ENCODE measurements at regions not wholly inside any gene's neighbourhood (a gene's known extent, or its start where the extent isn't known, plus 50 kb on each side); places are given as distances from the start of the nearest gene placed in this dataset.

GRCh38 chr3:5055357-5056110, 66.6 kb upstream of the ARL8B start:
- H3K4me2 ChIP-seq (ENCODE audit: extremely low read depth, insufficient read depth, low read length) = no peak overlapping the region

GRCh38 chr3:5056111-5056391, 66.0 kb upstream of the ARL8B start:
- H3K9ac ChIP-seq (ENCODE audit: insufficient read depth, low read length) = no peak overlapping the region
- H4K20me1 ChIP-seq (ENCODE audit: control insufficient read depth, extremely low read depth, insufficient read depth, low read length) = no peaks in the 10 kb centered on the region
- H3K9me3 ChIP-seq (ENCODE audit: control insufficient read depth, insufficient read depth, low read depth, low read length) = no peaks in the 10 kb centered on the region
- H3K4me1 ChIP-seq (ENCODE audit: control insufficient read depth, extremely low read depth, insufficient read depth, low read length) = no peaks in the 10 kb centered on the region
- H2AFZ ChIP-seq (ENCODE audit: low read length) = no peak overlapping the region
- no peaks in the 10 kb centered on the region for H3K79me2 ChIP-seq (ENCODE audit: control insufficient read depth, insufficient read depth, low read length)
- TF ChIP-seq EZH2 (IDR thresholded peaks at IDR 0.05; ENCODE audit: low read length, missing control alignments) (no peak), CTCF (conservative IDR thresholded peaks at IDR 0.05 in 1 of 2, IDR thresholded peaks at IDR 0.05 in 1 of 2; ENCODE audit: low read depth in 1 of 2, low read length in 2 of 2) (no peak)
- H3K4me2 ChIP-seq (ENCODE audit: extremely low read depth, insufficient read depth, low read length) = no peak overlapping the region
- no peaks in the 10 kb centered on the region for H3K36me3 ChIP-seq (ENCODE audit: control insufficient read depth, insufficient read depth, low read length)
- no peak overlapping the region for H3K27ac ChIP-seq (ENCODE audit: insufficient read depth, low read length)
- no peak overlapping the region for H3K4me3 ChIP-seq (replicated peaks in 1 of 4; ENCODE audit: control extremely low read depth in 1 of 4, insufficient read depth in 1 of 4, low read depth in 3 of 4, low read length in 4 of 4)
- peak in 1 of 2 donors; percentile 45 for DNase-seq (ENCODE audit: low read depth in 2 of 2)
- H3K27me3 ChIP-seq (ENCODE audit: control insufficient read depth, insufficient read depth, low read length) = no peaks in the 10 kb centered on the region

More at GRCh38 chr3:5055357-5056110, 66.6 kb upstream of the ARL8B start:
- Histone ChIP-seq H3K36me3 (ENCODE audit: control insufficient read depth, insufficient read depth, low read length) (no peaks in the 10 kb centered on the region), H3K27me3 (ENCODE audit: control insufficient read depth, insufficient read depth, low read length) (no peaks in the 10 kb centered on the region), H3K79me2 (ENCODE audit: control insufficient read depth, insufficient read depth, low read length) (no peaks in the 10 kb centered on the region), H3K4me1 (ENCODE audit: control insufficient read depth, extremely low read depth, insufficient read depth, low read length) (no peaks in the 10 kb centered on the region), H3K27ac (ENCODE audit: insufficient read depth, low read length) (no peak overlapping the region), H3K4me3 (replicated peaks in 1 of 4; ENCODE audit: control extremely low read depth in 1 of 4, insufficient read depth in 1 of 4, low read depth in 3 of 4, low read length in 4 of 4) (no peak overlapping the region), H2AFZ (ENCODE audit: low read length) (no peak overlapping the region), H3K9me3 (ENCODE audit: control insufficient read depth, insufficient read depth, low read depth, low read length) (no peaks in the 10 kb centered on the region), H3K9ac (ENCODE audit: insufficient read depth, low read length) (no peak overlapping the region), H4K20me1 (ENCODE audit: control insufficient read depth, extremely low read depth, insufficient read depth, low read length) (no peaks in the 10 kb centered on the region)
- TF ChIP-seq EZH2 (IDR thresholded peaks at IDR 0.05; ENCODE audit: low read length, missing control alignments) = no peak
- TF ChIP-seq CTCF (conservative IDR thresholded peaks at IDR 0.05 in 1 of 2, IDR thresholded peaks at IDR 0.05 in 1 of 2; ENCODE audit: low read depth in 1 of 2, low read length in 2 of 2) = no peak
- DNase-seq (ENCODE audit: low read depth in 2 of 2) = no peak

DNA sequence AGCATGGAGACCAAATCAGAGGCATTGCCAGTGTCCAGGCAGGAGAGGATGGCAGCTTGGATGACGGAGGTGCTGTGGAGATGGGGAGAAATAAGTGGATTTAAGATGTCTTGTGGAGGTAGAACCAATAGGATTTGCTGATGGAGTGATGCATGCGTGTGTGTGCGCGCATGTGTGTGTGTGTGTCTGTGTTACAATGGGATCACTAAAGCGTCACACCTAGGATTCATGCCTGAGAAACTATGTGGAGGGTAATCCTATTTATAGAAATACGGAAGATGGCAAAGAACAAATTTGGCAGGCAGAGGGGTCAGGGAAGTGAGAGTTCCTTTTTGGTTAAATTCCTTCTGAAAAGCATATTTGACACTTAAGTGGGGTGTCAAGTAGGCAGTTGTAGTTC, 64.8 kb upstream of the ARL8B start:
- H3K4me1 ChIP-seq (ENCODE audit: control insufficient read depth, extremely low read depth, insufficient read depth, low read length) = no peaks in the 10 kb centered on the region
- peak in 1 of 2 donors; percentile 22 for DNase-seq (ENCODE audit: low read depth in 2 of 2)
- H3K9me3 ChIP-seq (ENCODE audit: control insufficient read depth, insufficient read depth, low read depth, low read length) = no peaks in the 10 kb centered on the region
- H3K27me3 ChIP-seq (ENCODE audit: control insufficient read depth, insufficient read depth, low read length) = no peaks in the 10 kb centered on the region
- H3K4me2 ChIP-seq (ENCODE audit: extremely low read depth, insufficient read depth, low read length) = no peak overlapping the region
- TF ChIP-seq EZH2 (IDR thresholded peaks at IDR 0.05; ENCODE audit: low read length, missing control alignments) = no peak
- TF ChIP-seq CTCF (conservative IDR thresholded peaks at IDR 0.05 in 1 of 2, IDR thresholded peaks at IDR 0.05 in 1 of 2; ENCODE audit: low read depth in 1 of 2, low read length in 2 of 2) = no peak
- H3K27ac ChIP-seq (ENCODE audit: insufficient read depth, low read length) = no peak overlapping the region
- no peaks in the 10 kb centered on the region for H4K20me1 ChIP-seq (ENCODE audit: control insufficient read depth, extremely low read depth, insufficient read depth, low read length)
- H2AFZ ChIP-seq (ENCODE audit: low read length) = no peak overlapping the region
- H3K79me2 ChIP-seq (ENCODE audit: control insufficient read depth, insufficient read depth, low read length) = no peaks in the 10 kb centered on the region
- H3K9ac ChIP-seq (ENCODE audit: insufficient read depth, low read length) = no peak overlapping the region
- no peaks in the 10 kb centered on the region for H3K36me3 ChIP-seq (ENCODE audit: control insufficient read depth, insufficient read depth, low read length)
- no peak overlapping the region for H3K4me3 ChIP-seq (replicated peaks in 1 of 4; ENCODE audit: control extremely low read depth in 1 of 4, insufficient read depth in 1 of 4, low read depth in 3 of 4, low read length in 4 of 4)

Measured in fibroblast of lung (primary cell).